Fibroblast of skin of right quadriceps (primary cell): ENCODE measurements at regions not wholly inside any gene's neighbourhood (a gene's known extent, or its start where the extent isn't known, plus 50 kb on each side); places are given as distances from the start of the nearest gene placed in this dataset.
"Not testable (repeated sequence)": the region's sequence is repeated elsewhere in the genome, so short reads cannot be mapped to it uniquely, and the experiment has no call there.

ENCODE experiments used
- DNase-seq: peaks from one replicate; pipeline ENCODE4 v3.0.0-alpha.2; 2013

GRCh38 chr12:127480775-127481314, 786.1 kb upstream of the TMEM132C start:
- no peak for DNase-seq

- DNase-seq = no peak
Measured at GRCh38 chr12:127482950-127483349, 784.0 kb upstream of the TMEM132C start.

GRCh38 chr12:127485528-127485927, 781.4 kb upstream of the TMEM132C start:
- peak; percentile 90 for DNase-seq

DNA sequence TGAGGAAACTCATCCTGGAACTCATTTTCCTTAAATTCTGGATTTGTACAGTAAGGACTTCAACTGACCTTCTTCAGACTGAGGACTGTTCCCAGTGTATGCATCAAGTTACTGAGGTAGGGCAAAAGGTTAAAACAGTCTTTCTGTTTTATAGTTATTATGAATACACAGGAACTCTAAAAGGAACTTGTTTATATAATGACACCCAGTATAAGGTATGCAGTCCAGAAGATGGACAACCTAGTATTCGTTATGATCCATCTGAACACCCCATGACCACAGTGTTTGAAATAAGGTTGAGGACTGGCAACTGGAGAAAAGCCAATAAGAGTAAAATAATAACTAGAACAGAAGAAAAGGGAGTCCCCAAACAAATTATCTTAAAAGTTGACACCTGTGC, 779.9 kb upstream of the TMEM132C start:
- no peak for DNase-seq

GRCh38 chr12:127489061-127489460, 777.9 kb upstream of the TMEM132C start:
- no peak for DNase-seq

DNA sequence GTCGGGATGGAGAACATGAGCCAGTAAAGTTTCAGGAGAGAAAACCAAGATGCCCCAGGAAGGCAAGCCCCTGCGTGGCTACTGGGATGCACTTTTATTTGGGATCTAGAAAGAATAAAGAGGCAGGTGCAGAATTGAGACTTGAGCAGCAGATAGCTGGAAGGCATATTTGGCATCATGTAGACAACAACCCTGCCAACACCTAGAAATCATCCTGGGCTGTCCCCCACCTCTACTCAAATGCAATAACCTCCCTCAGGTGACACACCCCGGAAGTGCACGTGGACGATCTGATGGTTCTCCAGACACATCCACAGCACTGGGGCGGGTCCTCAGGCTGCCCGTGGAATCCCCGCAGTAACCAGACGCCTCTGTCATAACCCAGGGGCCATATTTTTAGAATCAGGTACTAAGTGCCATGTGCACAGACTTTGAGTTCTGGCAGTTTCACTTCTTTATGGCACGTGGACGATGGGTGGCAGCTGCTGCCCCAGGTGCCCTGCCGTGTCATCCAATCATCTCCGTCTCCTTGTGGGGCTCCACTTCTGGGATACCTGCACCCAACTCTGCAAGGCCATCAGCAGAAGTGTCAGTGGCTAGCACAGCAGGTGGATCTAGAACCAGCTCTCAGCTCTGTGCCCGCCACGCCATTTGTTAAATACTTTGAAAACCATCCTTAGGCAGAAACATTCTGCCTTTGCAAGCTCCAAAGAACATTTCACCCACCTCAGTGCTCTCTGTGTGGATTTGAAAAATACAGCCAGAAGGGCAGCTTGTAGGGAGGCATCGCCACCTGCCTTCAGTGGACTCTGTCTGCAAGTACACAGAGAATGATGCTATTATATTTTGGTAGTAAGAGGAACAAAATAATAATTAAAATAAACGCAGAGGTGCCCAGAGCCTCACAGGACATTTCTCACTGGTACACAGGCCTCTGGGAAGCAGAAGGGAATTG, 771.7 kb upstream of the TMEM132C start:
- no peak for DNase-seq

DNA sequence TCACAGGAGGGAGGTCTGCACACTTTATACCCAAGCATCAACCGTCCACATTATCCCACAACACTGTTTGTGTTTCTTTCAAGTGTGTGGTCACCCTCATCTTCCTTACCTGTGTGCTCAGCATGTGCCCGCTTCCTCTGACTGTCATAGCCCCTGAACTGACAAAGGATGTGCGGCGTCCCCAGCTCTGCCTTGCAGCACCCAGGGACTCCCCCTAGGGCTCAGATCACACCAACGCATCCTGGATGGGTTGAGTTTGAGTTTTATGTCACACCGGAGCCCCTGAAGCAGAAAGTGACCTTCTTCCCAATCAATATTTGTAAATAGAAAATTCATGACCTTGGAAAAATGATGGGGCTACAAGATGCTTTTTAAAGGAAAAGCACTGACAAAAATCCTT, 770.7 kb upstream of the TMEM132C start:
- DNase-seq = no peak

- peak; percentile 37 for DNase-seq
Measured at GRCh38 chr12:127500512-127501035, 766.4 kb upstream of the TMEM132C start.

DNA sequence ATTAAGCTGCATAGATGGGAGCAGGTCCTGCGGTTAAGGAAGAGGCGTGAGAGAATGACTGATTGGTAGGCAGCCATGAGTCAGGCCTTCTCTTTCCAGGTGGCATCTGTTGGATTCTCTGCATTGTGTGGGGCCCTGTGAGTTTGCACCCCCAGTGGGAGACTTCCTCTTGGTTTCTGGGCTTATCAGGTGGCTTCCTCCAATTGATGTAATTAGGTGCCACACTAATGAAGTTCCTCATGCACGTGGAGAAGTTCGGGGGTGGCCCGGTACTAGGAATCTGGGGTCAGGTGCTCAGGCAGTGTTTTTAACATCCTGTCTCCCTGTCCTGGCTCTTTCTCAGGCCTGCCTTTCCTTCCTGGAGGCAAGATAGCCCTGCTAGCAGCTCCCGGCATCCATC, 765.1 kb upstream of the TMEM132C start:
- DNase-seq = no peak

- no peak for DNase-seq
Measured at GRCh38 chr12:127503246-127503645, 763.7 kb upstream of the TMEM132C start.

- DNase-seq = not testable (repeated sequence)
Measured at GRCh38 chr12:127503996-127504395, 763.0 kb upstream of the TMEM132C start.

- no peak for DNase-seq
Measured at GRCh38 chr12:127504874-127505273, 762.1 kb upstream of the TMEM132C start.

GRCh38 chr12:127507341-127507740, 759.6 kb upstream of the TMEM132C start:
- no peak for DNase-seq

DNA sequence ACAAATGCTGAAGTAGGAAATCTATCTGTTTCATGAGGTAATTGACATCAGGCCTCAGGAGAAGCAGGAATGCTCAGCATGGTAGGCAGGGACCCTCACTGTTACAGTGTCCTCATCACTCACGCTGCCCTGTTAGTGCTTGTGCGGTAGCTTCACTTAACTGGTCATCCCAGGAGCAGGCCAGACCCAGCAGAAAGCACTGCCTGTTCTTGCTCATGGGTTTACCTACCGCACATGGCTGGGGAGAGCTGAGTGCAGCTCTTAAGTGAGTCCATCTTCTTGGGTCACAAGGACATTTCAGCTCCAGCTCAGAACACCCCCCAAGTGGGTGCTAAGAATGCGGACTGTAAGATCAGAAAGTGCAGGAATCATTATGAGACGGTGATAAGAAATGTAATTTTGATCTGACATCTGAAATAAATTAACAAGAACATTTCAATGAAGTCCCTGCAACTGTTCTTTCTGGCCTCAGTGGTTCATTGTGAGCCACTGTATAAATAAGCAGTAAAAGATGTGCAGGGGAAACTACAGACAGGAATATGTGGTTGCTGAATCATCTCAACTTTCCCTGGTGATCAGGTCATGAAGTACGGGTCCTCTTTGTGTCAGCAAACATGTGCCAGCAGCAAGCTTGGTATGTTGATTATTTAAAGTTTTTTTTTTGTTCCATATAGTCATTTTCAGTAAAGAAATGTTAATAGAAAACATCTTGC, 757.7 kb upstream of the TMEM132C start:
- peak; percentile 97 for DNase-seq

GRCh38 chr12:127515941-127516340, 751.0 kb upstream of the TMEM132C start:
- peak; percentile 65 for DNase-seq

DNA sequence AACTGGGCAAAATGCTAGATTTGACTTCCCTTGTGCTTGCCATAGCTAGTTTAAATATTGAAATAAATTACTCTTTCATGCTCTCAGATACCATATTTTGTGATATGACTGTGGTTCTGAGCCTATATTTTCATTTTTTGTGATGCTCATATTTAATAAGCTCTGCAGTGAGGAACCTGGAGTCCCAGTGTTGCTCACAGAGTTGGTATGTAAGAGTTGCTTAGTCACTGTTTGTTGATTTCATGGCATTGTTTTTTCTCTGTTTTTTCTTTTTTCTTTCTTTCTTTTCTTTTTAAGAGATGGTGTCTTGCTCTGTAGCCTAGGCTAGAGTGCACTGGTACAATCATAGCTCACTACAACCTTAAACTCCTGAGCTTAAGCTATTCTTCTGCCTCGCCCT, 750.5 kb upstream of the TMEM132C start:
- DNase-seq = peak; percentile 34

- DNase-seq = no peak
Measured at GRCh38 chr12:127519779-127520178, 747.2 kb upstream of the TMEM132C start.

DNA sequence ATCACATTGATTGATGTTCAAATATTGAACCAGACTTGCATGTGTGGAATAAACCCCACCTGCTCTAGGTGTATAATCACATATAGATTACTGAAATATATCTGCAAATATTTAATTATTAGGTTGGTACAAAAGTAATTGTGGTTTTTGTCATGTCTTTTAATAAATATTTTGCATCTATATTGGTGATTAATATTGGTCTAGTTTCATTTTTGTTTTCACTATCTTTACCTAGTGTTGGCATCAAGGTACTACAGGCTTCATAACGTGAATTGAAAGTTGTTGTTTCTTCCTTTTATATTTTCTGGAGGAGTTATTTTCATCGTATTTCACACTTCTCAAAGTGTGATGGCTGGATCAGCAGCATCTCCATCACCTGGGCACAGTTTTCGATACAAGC, 740.0 kb upstream of the TMEM132C start:
- DNase-seq = no peak

GRCh38 chr12:127528551-127528950, 738.4 kb upstream of the TMEM132C start:
- no peak for DNase-seq

DNA sequence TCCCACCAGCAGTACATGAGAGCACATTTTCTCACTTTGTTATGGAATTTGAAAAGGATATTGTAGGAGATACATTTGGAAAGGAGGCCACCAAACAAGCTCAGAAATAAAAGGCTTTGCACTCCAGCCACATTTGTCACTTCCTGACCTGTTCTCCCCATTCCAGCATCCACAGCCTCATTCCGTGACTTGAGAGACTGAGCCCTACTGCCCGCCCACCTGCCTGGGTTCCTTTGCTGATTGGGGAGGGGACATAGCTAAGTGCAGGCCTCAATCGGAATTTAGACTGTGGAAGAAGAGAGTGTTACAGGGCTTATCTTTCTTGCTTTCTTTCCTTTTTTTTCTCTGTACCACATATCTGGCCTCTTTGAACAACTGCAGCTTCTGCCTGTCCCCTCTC, 735.4 kb upstream of the TMEM132C start:
- no peak for DNase-seq

- DNase-seq = no peak
Measured at GRCh38 chr12:127533353-127533752, 733.6 kb upstream of the TMEM132C start.

GRCh38 chr12:127536833-127537428, 730.0 kb upstream of the TMEM132C start:
- no peak for DNase-seq

GRCh38 chr12:127538316-127538715, 728.7 kb upstream of the TMEM132C start:
- DNase-seq = no peak
